Stimulated activated CD8-positive, alpha-beta memory T cell treated with anti-CD3 and anti-CD28 coated beads, Interleukin-7, amount 100 ng/mL, for 4 hours (primary cell): ENCODE measurements at regions not wholly inside any gene's neighbourhood (a gene's known extent, or its start where the extent isn't known, plus 50 kb on each side); places are given as distances from the start of the nearest gene placed in this dataset.
"Not testable (repeated sequence)": the region's sequence is repeated elsewhere in the genome, so short reads cannot be mapped to it uniquely, and the experiment has no call there.

ENCODE experiments used
- DNase-seq, 2 donors: peaks; one replicate each; pipeline ENCODE4 v3.0.0-alpha.2; 2020; ENCODE audit warnings: low read depth in 2 of 2

GRCh38 chrX:955168-955781 lies 257.2 kb downstream of the CRLF2 start:
- DNase-seq: not testable (repeated sequence)

DNA sequence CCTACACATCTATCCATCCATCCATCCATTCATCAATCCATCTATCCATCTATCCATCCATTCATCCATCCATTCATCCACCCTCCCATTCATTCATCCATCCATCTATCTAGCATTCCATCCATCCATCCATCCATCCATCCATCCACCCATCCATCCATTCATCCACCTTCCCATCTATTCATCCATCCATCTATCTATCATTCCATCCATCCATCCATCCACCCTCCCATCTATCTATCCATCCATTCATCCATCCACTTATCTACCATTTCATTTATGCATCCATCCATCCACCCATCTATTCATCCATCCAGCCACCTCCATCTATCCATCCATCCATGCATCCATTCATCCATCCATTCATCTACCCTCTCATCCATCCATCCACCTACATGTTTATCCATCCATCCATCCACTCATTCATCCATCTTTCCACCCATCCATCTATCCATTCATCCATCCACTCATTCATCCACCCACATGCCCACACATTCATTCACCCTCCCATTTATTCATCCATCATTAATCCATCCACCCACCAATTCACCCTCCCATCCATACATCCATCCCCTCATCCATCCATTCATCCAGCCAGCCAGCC lies 258.5 kb downstream of the CRLF2 start:
- no peak for DNase-seq

DNA sequence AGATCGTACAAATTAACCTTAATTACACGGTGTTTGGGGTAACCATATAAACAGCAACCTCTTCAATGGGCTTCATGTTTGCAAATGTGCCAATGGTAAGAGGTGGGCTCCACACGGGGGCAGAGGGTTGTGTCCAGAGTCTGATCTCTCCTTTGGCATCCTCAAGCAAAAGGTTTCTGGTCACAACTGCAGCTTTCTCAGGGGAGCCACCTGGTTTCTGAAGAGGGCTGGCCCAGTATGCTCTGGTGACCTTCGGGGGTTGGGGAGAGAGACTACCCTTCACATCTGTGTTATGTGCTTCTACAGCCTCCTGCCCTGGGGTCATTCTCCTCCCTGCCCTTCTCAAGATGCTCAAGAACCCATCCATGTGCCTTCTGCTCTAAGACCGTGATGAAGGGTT lies 259.6 kb downstream of the CRLF2 start:
- DNase-seq: no peak

- DNase-seq: not testable (repeated sequence)
Observed at GRCh38 chrX:947262-947661, 265.2 kb downstream of the CRLF2 start.

- no peak for DNase-seq
Observed at GRCh38 chrX:943035-943434, 269.4 kb downstream of the CRLF2 start.

DNA sequence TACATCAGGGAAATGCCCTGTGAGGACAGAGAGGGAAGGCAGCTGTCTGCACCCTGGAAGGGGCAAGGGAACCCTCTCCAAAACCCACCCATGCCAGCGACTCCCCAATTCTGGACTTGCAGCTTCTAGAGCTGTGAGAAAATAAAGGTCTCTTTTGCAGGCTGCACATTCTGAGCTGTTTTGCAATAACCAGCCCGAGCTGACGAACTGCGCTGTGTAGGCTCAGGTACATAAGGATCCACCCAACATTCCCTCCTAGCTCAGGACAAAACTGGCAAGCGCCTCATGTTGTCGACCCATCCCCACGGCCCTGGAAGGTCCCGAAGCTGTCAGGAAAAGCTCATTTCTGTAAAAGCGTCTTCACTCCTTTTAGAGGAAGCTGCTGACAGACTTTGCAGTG lies 271.8 kb downstream of the CRLF2 start:
- no peak for DNase-seq

- no peak for DNase-seq
Observed at GRCh38 chrX:936979-937769, 275.3 kb downstream of the CRLF2 start.

DNA sequence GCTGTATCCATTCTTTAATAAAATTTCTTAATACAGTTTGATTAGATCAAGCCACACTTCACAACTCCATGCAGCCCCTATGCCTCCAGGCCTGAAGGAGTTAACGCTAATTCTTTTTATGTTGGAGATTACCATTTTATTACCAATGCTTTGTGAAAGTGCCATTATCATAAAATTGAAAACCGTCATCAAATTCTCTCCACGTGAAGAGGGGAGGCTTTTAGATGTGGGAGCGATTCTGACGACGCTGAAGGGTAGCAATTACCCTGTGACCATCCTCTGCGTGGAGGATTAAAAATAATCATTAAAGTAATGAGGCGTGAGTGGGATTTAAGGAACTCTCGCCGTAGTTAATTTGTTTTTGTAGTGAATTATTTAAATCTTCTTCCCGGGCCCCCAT lies 278.8 kb downstream of the CRLF2 start:
- DNase-seq: no peak

GRCh38 chrX:928606-929005 lies 283.8 kb downstream of the CRLF2 start:
- no peak for DNase-seq

DNA sequence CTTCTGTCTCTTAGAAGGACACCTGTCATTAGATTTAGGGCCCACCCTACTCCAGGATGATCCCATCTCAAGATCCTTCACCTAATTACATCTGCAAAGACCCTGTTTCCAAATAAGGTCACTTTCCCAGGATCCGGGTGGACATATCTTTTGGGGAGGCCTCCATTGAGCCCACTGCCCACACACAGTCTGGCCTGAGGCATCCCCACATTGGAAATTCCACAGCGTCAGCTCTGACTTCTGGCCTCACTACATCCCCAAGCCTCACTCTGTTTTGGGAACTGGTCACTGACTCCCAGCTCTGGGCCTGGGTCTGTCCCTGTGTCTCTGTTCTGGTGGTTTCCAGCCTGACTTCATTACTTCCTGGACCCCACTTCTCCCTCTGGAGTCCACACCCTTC lies 285.5 kb downstream of the CRLF2 start:
- no peak for DNase-seq

DNA sequence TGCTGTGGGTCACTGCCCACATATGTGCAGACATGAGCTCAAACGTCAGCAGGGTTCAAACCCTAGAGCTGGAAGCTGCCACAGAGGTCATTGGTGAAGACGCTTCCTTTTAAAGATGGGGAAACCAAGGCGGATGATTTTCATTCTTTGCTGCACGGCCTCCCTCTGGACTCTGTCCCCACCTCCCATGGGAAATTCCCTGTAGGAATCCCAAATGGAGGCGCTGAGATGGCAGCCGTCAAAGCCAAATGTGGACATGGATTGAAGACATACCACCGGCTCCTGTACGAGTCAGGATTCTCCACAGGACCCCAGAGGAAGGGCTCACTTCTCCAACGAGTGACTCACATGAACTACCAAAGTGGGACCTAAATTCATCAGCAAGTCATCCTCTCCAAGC lies 286.4 kb downstream of the CRLF2 start:
- DNase-seq: no peak

DNA sequence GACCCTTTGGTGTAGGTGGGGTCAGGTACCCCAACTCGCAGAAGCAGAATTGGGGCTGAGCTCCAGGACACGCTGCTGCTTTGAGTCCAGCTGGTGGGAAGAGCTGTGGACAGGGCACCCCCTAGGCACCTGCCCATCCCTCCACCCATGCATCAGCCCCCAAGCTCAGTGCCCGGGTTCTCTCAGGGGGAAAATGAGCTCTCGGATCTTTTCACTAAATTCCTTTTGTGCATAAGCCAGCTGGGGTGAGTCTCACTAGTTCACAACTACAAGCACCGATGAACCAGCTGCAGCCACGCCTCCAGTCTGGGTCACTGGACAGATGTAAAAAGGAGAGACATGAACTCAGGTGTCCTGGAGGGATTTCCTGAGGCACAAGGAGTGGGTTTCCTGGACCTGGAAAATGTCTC lies 286.8 kb downstream of the CRLF2 start:
- no peak for DNase-seq

DNA sequence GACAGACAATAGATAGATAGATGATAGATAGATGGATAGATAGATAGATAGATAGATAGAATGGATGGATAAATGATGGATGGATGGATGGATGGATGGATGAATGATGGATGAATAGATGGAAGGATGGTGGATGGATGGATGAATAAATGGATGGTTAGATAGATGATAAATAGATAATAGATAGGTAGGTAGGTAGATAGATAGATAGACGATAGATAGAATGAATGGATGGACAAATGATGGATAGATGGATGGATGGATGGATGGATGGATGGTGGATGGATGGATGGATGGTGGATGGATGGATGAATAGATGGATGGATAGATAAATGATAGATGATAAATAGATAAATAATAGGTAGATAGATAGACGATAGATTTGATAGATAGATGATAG lies 287.4 kb downstream of the CRLF2 start:
- no peak for DNase-seq

DNA sequence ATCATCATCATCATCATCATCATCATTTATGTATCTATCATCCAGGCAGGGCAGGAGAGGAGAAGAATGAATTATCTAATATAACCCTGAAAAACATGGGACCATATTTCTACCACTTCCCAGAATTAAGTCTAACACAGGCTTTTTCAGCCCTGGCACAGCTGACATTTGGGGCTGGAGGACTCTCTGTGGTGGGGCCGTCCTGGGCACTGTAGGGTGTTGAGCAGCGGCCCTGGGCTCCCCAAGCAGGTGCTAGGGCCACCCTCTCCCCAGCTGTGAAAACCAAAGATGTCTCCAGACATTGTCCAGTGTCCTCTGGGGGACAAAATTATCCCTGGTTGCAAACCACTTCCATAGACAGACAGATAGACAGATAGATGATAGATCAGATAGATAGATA lies 288.4 kb downstream of the CRLF2 start:
- DNase-seq: no peak

- no peak for DNase-seq
Observed at GRCh38 chrX:920234-920799, 289.7 kb downstream of the SHOX start.

DNA sequence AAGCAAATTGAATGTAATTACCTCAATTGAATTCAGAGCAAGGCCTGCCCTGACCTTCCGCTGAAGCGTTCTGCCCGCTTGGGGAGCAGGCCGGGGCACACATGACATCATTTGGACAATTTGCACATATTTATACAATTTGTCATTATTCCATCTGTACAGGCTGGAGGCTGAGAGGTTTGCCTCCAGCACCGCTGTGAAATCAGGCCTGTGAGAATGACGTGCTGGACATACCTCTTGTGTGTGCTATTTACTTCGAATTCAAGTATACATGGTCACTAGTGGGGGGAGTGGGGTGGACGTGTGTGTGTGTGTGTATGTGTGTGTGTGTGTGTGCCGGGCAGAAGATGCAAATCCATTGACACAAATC lies 285.6 kb downstream of the SHOX start:
- DNase-seq: no peak

DNA sequence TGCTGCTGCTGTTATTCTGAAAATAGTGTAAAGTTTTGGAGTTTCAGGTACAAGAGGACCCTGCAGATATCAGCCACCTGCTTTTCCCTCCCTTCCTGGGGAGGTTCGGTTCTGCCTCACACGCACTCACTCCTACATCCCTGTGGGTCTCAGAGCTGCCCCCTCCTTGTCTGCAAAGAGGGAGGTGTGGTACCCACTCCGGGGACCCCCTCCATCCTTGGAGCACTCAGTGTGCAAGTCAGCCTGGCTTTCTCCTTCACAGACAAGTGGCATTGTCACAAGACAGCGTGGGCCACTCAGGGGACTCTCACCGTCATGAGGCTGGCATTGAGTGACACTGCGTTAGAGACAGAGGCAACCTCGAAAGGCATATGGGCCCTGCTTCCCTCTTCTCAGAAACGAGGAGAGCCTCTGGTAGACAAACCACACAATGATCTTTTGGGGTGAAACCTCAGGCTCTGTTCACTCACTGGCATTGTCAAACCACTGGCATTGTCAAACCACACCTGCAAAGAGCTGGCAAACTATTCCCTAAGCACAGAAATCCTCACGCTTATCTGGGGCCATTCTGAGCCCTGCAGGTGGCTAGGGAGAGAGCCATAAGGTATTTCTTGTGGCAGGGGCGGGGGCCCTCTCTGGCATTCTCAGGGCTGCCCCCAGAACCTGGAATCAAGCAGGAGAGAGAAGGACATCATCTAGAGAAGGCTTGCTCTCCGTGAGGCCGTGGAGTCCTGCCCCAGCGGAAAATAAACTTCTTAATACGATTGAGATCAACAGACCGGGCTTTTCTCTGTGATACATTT lies 285.0 kb downstream of the SHOX start:
- no peak for DNase-seq

DNA sequence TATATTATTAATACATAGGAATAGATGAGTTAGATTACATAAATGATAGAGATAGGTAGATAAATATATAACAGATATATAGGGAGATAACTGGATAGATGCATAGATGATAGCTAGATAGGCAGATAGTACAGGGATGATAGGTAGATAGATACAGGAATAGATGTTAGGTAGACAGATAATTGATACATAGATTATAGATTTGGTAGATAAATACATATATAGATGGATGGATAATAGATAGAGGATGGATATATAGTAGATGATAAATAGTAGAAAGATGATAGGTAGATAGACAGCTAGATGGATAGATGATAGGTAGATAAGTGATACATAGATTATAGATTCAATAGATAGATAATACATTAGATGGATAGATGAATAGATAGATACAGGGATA lies 283.6 kb downstream of the SHOX start:
- no peak for DNase-seq

- DNase-seq: no peak
Observed at GRCh38 chrX:912677-913076, 282.1 kb downstream of the SHOX start.

DNA sequence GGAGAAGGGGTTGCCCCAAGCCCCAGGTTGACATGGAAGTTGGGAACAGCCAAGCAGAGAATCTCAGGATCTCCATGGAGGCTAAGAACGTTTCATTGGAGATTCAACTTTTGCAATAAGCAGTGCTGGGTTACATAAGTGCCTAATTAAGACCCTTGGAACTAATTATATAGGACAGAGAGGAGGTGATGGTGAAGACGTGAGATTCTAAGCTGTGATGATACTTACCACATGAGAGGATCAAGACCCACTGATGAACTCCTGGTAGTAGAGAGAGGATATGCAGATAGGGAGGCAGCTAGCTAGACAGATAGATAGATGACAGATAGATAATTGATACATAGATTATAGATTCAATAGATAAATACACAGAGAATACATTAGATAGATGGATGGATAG lies 278.5 kb downstream of the SHOX start:
- not testable (repeated sequence) for DNase-seq

DNA sequence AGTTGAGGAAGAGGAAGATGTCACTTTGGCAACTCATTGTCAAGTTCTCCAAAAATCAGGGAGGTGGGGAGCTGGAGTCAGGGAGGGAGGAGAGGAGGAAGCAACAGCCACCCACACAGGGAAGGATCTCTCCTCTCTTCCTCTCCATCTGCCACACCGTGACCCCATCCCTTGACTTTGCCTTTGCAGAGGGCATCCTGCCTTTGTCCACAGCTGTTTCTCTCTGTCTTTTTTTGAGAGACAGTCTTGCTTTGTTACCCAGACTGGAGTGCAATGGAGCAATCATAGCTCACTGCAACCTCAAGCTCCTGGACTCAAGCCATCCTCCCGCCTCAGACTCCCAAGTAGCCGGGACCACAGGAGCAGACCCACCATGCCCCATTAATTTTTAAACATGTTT lies 276.0 kb downstream of the SHOX start:
- DNase-seq: no peak
